ENCODE measurements at regions not wholly inside any gene's neighbourhood (a gene's known extent, or its start where the extent isn't known, plus 50 kb on each side); places are given as distances from the start of the nearest gene placed in this dataset.

DNA sequence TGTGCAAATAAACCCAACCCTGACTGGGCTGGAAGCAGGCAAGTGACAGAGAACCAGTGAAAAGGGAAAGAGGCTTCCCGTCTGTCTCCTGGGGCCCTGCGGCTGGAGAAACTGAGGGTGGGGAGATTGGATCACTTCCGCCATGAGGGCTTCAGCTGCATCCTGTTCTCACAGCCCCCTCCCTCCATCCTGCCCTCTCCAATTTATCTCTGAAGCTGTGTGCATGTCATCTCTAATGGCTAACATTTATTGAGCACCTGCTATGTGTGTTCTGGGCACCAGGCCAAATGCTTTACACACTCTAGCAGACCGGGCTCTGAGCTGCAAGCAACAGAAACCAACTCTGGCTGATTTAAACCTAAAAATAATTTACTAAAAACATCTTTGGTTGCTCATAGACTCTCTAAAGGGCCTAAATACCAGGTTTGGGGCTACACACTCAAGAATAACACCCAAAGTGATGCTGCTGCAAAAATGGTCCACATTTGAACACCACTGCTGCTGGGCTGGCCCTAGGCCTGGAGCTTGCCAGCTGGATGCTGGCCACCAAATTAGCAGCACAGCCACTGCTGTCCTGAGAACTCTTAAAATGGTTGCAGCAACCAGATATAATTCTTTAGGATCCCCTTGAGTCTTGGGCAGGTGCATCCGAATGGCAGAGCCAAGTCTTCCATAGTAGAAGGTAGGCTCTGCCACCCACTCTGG, 123.6 kb upstream of the LRFN2 start:
- intact Hi-C loops (cut with DNase I; ENCODE audit: low total_unique reads), result no loop called here
- WGBS, 2 donors, result 54 to 64% methylated on average over 5 of the region's 5 CpGs
- no peak overlapping the region for H3K4me3 ChIP-seq (ENCODE audit: low read depth, poor library complexity, severe bottlenecking)
- TF ChIP-seq, protein P1, sequence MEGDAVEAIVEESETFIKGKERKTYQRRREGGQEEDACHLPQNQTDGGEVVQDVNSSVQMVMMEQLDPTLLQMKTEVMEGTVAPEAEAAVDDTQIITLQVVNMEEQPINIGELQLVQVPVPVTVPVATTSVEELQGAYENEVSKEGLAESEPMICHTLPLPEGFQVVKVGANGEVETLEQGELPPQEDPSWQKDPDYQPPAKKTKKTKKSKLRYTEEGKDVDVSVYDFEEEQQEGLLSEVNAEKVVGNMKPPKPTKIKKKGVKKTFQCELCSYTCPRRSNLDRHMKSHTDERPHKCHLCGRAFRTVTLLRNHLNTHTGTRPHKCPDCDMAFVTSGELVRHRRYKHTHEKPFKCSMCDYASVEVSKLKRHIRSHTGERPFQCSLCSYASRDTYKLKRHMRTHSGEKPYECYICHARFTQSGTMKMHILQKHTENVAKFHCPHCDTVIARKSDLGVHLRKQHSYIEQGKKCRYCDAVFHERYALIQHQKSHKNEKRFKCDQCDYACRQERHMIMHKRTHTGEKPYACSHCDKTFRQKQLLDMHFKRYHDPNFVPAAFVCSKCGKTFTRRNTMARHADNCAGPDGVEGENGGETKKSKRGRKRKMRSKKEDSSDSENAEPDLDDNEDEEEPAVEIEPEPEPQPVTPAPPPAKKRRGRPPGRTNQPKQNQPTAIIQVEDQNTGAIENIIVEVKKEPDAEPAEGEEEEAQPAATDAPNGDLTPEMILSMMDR (IDR thresholded peaks at IDR 0.05), result no peak
- TF ChIP-seq POLR2A (IDR thresholded peaks at IDR 0.05), result no peak
- no peak for DNase-seq (ENCODE audit: low spot score in 2 of 2)

DNA sequence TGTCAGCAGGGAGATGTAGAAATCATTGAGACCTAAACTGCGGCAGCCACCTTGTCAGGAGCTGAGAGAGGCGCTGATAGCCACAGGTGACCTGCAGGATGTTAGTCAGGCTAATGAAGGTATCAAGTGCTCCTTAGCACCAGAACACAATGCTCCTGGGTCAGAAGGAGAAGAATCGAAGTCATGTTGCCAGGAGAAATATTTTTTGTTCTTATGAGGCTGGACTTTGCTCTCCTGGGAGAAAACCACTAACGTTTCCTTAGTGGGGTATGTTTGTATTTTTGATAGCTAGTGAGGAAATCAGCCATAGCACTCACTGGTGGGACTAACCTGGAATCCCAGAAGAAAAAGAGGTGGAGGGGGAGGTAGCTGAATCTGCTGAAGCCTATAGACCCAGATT, 120.9 kb upstream of the LRFN2 start:
- TF ChIP-seq, protein P1 (IDR thresholded peaks at IDR 0.05), result no peak
- no peak for TF ChIP-seq POLR2A (IDR thresholded peaks at IDR 0.05)
- DNase-seq (ENCODE audit: low spot score in 2 of 2), result no peak
- intact Hi-C loops (cut with DNase I; ENCODE audit: low total_unique reads), result no loop called here
- H3K4me3 ChIP-seq (ENCODE audit: low read depth, poor library complexity, severe bottlenecking), result no peak overlapping the region
- 57 to 72% methylated on average over 4 of the region's 4 CpGs for WGBS, 2 donors

DNA sequence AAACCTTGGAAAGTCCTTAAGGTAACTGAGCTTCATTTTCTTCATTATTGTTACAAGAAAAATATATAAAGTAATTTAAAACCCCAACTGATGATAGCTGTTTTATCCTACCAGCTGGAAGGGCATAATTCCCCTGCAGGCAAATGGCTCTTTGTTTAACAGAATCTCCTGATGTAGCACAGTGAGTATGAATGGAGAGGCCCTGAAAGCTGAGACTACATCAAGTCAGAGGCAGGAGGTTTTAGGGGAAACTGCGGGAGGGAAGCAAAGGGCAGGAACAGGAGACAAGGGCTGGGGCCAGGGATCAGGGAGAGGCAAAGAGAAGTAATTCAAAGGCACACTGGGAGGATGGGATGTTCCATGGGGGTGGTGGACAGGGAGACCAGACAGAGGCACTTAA, 119.0 kb upstream of the LRFN2 start:
- TF ChIP-seq POLR2A (IDR thresholded peaks at IDR 0.05), result no peak
- no peak overlapping the region for H3K4me3 ChIP-seq (ENCODE audit: low read depth, poor library complexity, severe bottlenecking)
- intact Hi-C loops (cut with DNase I; ENCODE audit: low total_unique reads), result no loop called here
- 58 to 81% methylated on average over 1 of the region's 1 CpG for WGBS, 2 donors
- DNase-seq (ENCODE audit: low spot score in 2 of 2), result no peak

DNA sequence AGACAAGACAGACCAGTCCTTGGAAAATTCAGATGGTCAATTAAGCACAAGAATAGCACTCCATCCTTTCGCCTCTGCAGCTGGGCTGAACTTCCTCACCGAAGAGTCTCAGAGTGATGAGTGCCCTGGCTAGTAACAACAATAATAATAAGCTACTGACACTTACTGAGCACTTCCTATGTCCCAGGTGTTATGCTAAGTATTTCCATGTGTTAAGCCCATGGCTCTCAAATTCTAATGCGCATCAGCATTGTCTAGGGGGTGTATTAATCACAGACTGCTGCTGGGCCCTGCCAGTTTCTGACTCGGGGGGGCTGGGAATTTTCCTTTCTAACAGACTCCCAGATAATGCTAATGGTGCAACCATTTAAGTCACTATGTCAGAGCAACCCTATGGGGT, 118.2 kb upstream of the LRFN2 start:
- TF ChIP-seq, protein P1 (IDR thresholded peaks at IDR 0.05), result no peak
- no peak for TF ChIP-seq POLR2A (IDR thresholded peaks at IDR 0.05)
- no peak for DNase-seq (ENCODE audit: low spot score in 2 of 2)
- 77 to 80% methylated on average over 4 of the region's 4 CpGs for WGBS, 2 donors
- intact Hi-C loops (cut with DNase I; ENCODE audit: low total_unique reads), result no loop called here
- H3K4me3 ChIP-seq (ENCODE audit: low read depth, poor library complexity, severe bottlenecking), result no peak overlapping the region

DNA sequence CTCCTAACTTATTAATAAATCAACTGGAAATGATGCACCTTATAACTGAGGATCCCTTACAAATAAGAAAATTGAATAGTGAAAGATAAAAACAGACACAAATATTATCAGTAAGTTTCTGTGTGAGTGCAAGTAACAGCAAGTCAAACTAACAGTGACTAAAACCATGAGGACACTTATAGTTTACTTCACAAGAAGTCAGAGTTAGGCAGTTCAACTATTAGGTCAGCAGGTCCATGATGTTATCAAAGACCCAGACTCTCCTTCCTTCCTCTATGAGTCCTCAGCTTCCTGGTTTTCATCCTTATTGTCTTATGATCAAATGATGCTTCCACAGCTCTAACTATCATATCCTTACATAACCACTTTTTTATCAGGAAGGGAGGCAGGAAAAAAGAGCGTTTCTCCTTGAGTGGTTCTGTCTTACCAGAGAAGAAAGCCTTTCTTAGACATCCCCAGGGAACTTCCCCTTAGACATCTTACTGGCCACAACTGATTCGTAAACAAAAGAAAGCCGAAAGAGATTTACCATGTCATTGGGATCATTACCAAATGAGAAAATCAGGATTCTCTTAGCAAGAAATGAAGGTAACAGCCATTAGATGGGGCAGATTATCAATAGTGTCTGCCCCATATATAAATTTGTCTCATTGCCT, 114.3 kb upstream of the LRFN2 start:
- no peak overlapping the region for H3K4me3 ChIP-seq (ENCODE audit: low read depth, poor library complexity, severe bottlenecking)
- intact Hi-C loops (cut with DNase I; ENCODE audit: low total_unique reads), result no loop called here
- no peak for DNase-seq (ENCODE audit: low spot score in 2 of 2)
- WGBS, 2 donors, result 80 to 84% methylated on average over 3 of the region's 3 CpGs
- TF ChIP-seq, protein P1 (IDR thresholded peaks at IDR 0.05), result no peak

DNA sequence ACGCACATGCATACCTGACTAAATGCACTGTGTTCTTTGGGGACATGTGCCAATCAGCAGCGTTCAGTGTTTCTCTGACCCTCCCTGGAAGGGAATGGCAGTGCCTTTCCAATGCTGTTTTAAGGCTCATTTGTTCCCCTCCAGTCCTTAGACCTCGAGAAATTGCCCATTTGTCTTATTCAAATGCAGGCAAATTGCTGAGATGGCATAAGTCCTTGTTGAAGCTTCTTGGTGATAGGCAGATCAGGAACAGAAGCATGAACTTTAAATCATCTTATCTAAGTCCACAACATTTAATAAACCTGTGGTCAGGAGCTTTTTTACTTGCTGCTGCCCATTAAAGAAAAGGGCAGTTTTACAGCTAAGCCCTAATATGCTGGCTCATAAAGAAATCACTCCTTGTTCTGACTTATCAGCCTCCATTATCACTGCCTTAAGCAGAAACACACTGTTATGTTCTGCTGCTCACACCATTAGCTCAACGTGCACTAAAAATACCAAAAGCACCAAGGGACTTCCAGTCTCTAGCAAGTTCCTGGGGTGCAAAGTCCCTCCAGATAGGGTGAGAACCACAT, 112.9 kb upstream of the LRFN2 start:
- H3K4me3 ChIP-seq (ENCODE audit: low read depth, poor library complexity, severe bottlenecking), result no peak overlapping the region
- WGBS, 2 donors, result 40% methylated on average over 4 of the region's 4 CpGs
- no peak for TF ChIP-seq POLR2A (IDR thresholded peaks at IDR 0.05)
- TF ChIP-seq, protein P1 (IDR thresholded peaks at IDR 0.05), result no peak
- intact Hi-C loops (cut with DNase I; ENCODE audit: low total_unique reads), result no loop called here
- no peak for DNase-seq (ENCODE audit: low spot score in 2 of 2)
